ENCODE measurements at regions not wholly inside any gene's neighbourhood (a gene's known extent, or its start where the extent isn't known, plus 50 kb on each side); places are given as distances from the start of the nearest gene placed in this dataset.

GRCh38 chr11:10379871-10380568, 75.0 kb upstream of the AMPD3 start:
- Histone ChIP-seq H2AK5ac (ENCODE audit: low read depth, low read length) (0 out of 2 replicates have a peak overlapping the region, but pooled peaks have one; percentile 3), H3K9ac (ENCODE audit: low read depth, low read length) (no peak overlapping the region), H3K79me1 (ENCODE audit: low read depth in 1 of 2, low read length in 2 of 2) (no peaks in the 10 kb centered on the region), H3K23ac (ENCODE audit: low read depth, low read length) (peak overlapping the region; percentile 26; the same call in 1 of the 2 replicates), H3K18ac (ENCODE audit: low read depth, low read length) (peak overlapping the region; percentile 93), H2AK9ac (replicated peaks; ENCODE audit: low read depth, low read length, poor library complexity) (no peak overlapping the region), H4K91ac (ENCODE audit: insufficient read depth, low read depth, low read length) (peak overlapping the region; percentile 70), H3K36me3 (ENCODE audit: control insufficient read depth, insufficient read depth, low read length) (no peaks in the 10 kb centered on the region), H2BK15ac (ENCODE audit: low read depth, low read length) (peak overlapping the region; percentile 24; the same call in 1 of the 3 replicates), H3K27ac (ENCODE audit: insufficient read depth, low read length) (peak overlapping the region; percentile 94; the same call in 1 of the 2 replicates), H3K4ac (ENCODE audit: low read depth, low read length) (peak overlapping the region; percentile 57), H3K14ac (replicated peaks; ENCODE audit: low read depth, low read length) (peak overlapping the region; percentile 57; the same call in 1 of the 2 replicates), H3K56ac (ENCODE audit: extremely low read depth, insufficient read depth, low read length) (no peak overlapping the region), H2BK20ac (ENCODE audit: low read depth, low read length) (peak overlapping the region; percentile 79; the same call in 1 of the 2 replicates), H2AFZ (replicated peaks; ENCODE audit: low read length, poor library complexity) (no peak overlapping the region), H2BK5ac (ENCODE audit: low read depth, low read length, poor library complexity, severe bottlenecking) (peak overlapping the region; percentile 68), H3K27me3 (ENCODE audit: control insufficient read depth, insufficient read depth, low read length) (no peaks in the 10 kb centered on the region), H4K8ac (ENCODE audit: low read depth in 2 of 2, low read length in 2 of 2) (peak overlapping the region; percentile 27 to 31; a peak in 1 of 4 replicates), H4K20me1 (ENCODE audit: insufficient read depth, low read length) (no peaks in the 10 kb centered on the region), H3K4me1 (ENCODE audit: control insufficient read depth, insufficient read depth, low read length) (peaks cover 15% of the 10 kb centered on the region), H3K9me1 (ENCODE audit: insufficient read depth, low read length) (peaks cover 13% of the 10 kb centered on the region; the same call in 1 of the 2 replicates), H3K4me2 (ENCODE audit: low read depth, low read length) (no peak overlapping the region), H3K4me3 (ENCODE audit: insufficient read depth, low read depth, low read length) (no peak overlapping the region), H4K5ac (ENCODE audit: low read depth, low read length) (peak overlapping the region; percentile 67), H3K9me3 (ENCODE audit: control insufficient read depth, insufficient read depth, low read length) (no peaks in the 10 kb centered on the region), H2BK120ac (ENCODE audit: low read depth, low read length) (peak overlapping the region; percentile 80)
- ChIA-PET CTCF (interaction anchor here (1.1 kb wide), 1 partner anchor 13 kb away, joined by 3 read pairs; no protein-coding TSS in a partner anchor), POLR2A (ENCODE audit: unreplicated experiment) (no interaction called here)
- intact Hi-C loops (cut with micrococcal nuclease) (no loop called here), in situ Hi-C loops (cut with MboI; ENCODE audit: low sequenced_read_pairs) (no loop called here), dilution Hi-C loops (cut with HindIII; ENCODE audit: low sequenced_read_pairs, unreplicated experiment) (no loop called here)
- DNase-seq (peak; percentile 37), ATAC-seq (ENCODE audit: low read depth) (no peak)
- TF ChIP-seq MAFK (IDR thresholded peaks at IDR 0.05; ENCODE audit: low read depth, low read length) = no peak
- no peak for TF ChIP-seq CEBPB (IDR thresholded peaks at IDR 0.05; ENCODE audit: low read depth, low read length)
- no peak for TF ChIP-seq RCOR1 (IDR thresholded peaks at IDR 0.05; ENCODE audit: insufficient replicate concordance, low read length)
- no TSS peak for BruUV-seq (replicated peaks)
- WGBS, 2 experiments (ENCODE audit: extremely low coverage in 2 of 2, insufficient read length in 1 of 2) = no CpG with 5 or more reads among the region's 2 CpGs

Measured in IMR-90 (cell line).